ENCODE measurements at regions not wholly inside any gene's neighbourhood (a gene's known extent, or its start where the extent isn't known, plus 50 kb on each side); places are given as distances from the start of the nearest gene placed in this dataset.

GRCh38 chr11:113603277-113604059 lies 102.6 kb downstream of the TMPRSS5 start:
- H3K4me1 Mint-ChIP-seq (ENCODE audit: low read depth): no peaks in the 10 kb centered on the region
- no peak overlapping the region for H3K4me3 Mint-ChIP-seq
- DNase-seq (ENCODE audit: low spot score): no peak
- H3K9me3 Mint-ChIP-seq: peaks cover 12% of the 10 kb centered on the region
- intact Hi-C loops (cut with micrococcal nuclease): no loop called here
- H3K36me3 Mint-ChIP-seq (ENCODE audit: low read depth): no peaks in the 10 kb centered on the region
- peaks cover 23% of the 10 kb centered on the region for H3K27me3 Mint-ChIP-seq (ENCODE audit: insufficient read depth)
- no peak overlapping the region for H3K27ac Mint-ChIP-seq

DNA sequence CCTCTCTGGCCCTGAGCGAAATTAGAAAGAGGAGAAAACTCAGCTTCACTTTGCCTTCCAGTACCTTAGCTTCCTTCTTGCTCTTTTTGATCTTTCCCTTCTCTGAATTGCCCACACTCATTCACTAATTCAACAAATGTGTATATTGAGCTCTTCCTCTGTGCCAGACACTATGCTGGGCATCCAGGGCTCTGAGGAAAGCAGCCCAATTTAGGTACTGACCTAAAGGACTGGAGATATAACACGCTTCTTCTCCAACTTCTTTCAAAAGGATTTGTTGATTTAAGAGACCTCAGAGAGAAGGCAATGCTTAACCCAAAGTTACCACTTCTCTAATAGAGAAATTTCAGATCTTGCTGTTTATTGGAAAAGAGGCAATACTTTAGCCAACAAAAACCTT lies 103.6 kb downstream of the TMPRSS5 start:
- H3K27ac Mint-ChIP-seq: no peak overlapping the region
- intact Hi-C loops (cut with micrococcal nuclease): no loop called here
- H3K4me1 Mint-ChIP-seq (ENCODE audit: low read depth): no peaks in the 10 kb centered on the region
- H3K9me3 Mint-ChIP-seq: peaks cover 12% of the 10 kb centered on the region
- no peaks in the 10 kb centered on the region for H3K36me3 Mint-ChIP-seq (ENCODE audit: low read depth)
- H3K27me3 Mint-ChIP-seq (ENCODE audit: insufficient read depth): peaks cover 31% of the 10 kb centered on the region
- no peak overlapping the region for H3K4me3 Mint-ChIP-seq
- no peak for DNase-seq (ENCODE audit: low spot score)

- H3K9me3 Mint-ChIP-seq: peaks cover 5% of the 10 kb centered on the region
- H3K36me3 Mint-ChIP-seq (ENCODE audit: low read depth): no peaks in the 10 kb centered on the region
- H3K4me1 Mint-ChIP-seq (ENCODE audit: low read depth): peaks cover 20% of the 10 kb centered on the region
- no peak overlapping the region for H3K4me3 Mint-ChIP-seq
- no peak overlapping the region for H3K27ac Mint-ChIP-seq
- peaks cover 28% of the 10 kb centered on the region for H3K27me3 Mint-ChIP-seq (ENCODE audit: insufficient read depth)
- DNase-seq (ENCODE audit: low spot score): no peak
- intact Hi-C loops (cut with micrococcal nuclease): loop anchor here (10.0 kb wide), 1 partner anchor 138 kb away; no protein-coding TSS in a partner anchor
Measured at GRCh38 chr11:113596658-113597057, 109.5 kb downstream of the TMPRSS5 start.

DNA sequence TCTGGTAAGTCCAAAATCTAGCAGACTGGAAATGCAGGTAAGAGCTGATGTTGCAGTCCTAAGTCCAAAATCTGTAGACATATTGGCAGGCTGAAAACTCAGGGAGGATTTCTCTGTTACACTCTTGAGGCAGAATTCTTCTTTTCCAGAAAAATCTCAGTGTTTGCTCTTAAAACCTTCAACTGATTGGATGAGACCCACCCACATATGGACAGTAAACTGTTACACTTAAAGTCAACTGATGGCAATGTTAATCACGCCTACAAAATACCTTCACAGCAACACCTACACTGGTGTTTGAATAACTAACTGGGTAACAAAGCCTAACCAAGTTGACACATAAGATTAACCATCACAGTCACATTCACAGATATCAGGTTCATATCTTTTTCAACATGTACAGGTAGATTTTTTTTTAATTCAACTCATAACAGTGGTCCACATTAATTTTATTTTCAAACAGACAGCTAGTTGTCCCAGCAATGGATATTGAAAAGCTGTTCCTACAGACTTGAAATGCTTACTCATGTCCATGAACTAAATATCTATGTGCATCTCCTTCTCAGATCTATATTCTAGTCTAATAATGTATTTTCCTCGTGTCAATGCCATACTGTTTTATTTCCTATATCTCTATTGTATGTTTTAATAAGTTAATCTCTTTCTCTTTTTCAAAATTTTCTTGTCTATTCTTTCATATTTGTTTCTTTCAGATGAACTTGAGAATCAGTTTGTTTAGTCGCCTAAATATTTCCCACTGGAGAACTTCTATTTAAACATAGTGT lies 110.1 kb downstream of the TMPRSS5 start:
- peaks cover 5% of the 10 kb centered on the region for H3K9me3 Mint-ChIP-seq
- H3K36me3 Mint-ChIP-seq (ENCODE audit: low read depth): no peaks in the 10 kb centered on the region
- no peak overlapping the region for H3K4me3 Mint-ChIP-seq
- peaks cover 27% of the 10 kb centered on the region for H3K4me1 Mint-ChIP-seq (ENCODE audit: low read depth)
- peaks cover 26% of the 10 kb centered on the region for H3K27me3 Mint-ChIP-seq (ENCODE audit: insufficient read depth)
- H3K27ac Mint-ChIP-seq: no peak overlapping the region
- intact Hi-C loops (cut with micrococcal nuclease): loop anchor here (2.0 to 10.0 kb wide), 2 partner anchors 79 to 139 kb away; no protein-coding TSS in a partner anchor
- no peak for DNase-seq (ENCODE audit: low spot score)

- H3K27ac Mint-ChIP-seq: peak overlapping the region; percentile 73
- peaks cover 36% of the 10 kb centered on the region for H3K4me1 Mint-ChIP-seq (ENCODE audit: low read depth)
- H3K36me3 Mint-ChIP-seq (ENCODE audit: low read depth): no peaks in the 10 kb centered on the region
- H3K9me3 Mint-ChIP-seq: peaks cover 5% of the 10 kb centered on the region
- DNase-seq (ENCODE audit: low spot score): peak; percentile 16
- H3K27me3 Mint-ChIP-seq (ENCODE audit: insufficient read depth): peaks cover 22% of the 10 kb centered on the region
- intact Hi-C loops (cut with micrococcal nuclease): loop anchor here (2.0 to 10.0 kb wide), 3 partner anchors 81 to 282 kb away; partner anchors contain the start of gene TTC12
- H3K4me3 Mint-ChIP-seq: no peak overlapping the region
Measured at GRCh38 chr11:113593698-113594308, 112.3 kb downstream of the TMPRSS5 start.

- H3K36me3 Mint-ChIP-seq (ENCODE audit: low read depth): no peaks in the 10 kb centered on the region
- no peak overlapping the region for H3K27ac Mint-ChIP-seq
- H3K27me3 Mint-ChIP-seq (ENCODE audit: insufficient read depth): peaks cover 7% of the 10 kb centered on the region
- intact Hi-C loops (cut with micrococcal nuclease): loop anchor here (5.0 to 10.0 kb wide), 2 partner anchors 144 to 279 kb away; partner anchors contain the start of gene TTC12
- H3K4me3 Mint-ChIP-seq: no peak overlapping the region
- H3K9me3 Mint-ChIP-seq: no peaks in the 10 kb centered on the region
- H3K4me1 Mint-ChIP-seq (ENCODE audit: low read depth): peaks cover 56% of the 10 kb centered on the region
- no peak for DNase-seq (ENCODE audit: low spot score)
Measured at GRCh38 chr11:113591117-113591516, 115.0 kb downstream of the TMPRSS5 start.

DNA sequence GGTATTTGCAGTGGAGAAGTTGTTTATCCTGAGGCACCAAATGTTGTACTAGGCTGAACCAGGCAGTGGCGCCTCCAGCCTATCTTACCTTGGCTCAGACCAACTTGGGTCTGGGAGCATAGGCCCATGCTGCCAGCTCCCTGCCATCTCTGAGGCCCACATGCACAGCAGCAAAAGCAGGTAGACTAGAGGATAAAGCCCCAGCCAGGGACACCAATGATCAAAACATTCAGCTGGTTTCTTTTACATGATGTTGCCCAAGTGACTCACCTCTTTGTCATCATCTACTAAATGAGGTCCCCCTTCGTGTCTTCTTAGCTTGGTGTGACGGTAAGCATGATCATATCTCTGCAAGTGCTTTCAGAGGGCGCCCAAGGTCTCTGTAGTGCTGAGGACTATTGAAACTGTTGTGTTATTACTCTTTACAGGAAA lies 112.1 kb upstream of the DRD2 start:
- intact Hi-C loops (cut with micrococcal nuclease): loop anchor here (1.0 to 2.0 kb wide), 3 partner anchors 24 to 186 kb away; partner anchors contain the start of gene ZW10

DNA sequence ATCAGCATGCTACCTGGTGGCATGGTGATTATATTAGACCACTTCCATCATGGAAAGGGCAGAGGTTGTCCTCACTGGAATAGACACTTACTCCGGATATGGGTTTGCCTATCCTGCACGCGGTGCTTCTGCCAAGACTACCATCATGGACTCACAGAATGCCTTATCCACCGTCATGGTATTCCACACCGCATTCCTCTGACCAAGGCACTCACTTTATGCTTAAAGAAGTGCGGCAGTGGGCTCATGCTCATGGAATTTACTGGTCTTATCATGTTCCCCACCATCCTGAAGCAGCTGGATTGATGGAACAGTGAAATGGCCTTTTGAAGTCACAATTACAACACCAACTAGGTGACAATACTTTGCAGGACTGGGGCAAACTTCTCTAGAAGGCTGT lies 109.2 kb upstream of the DRD2 start:
- DNase-seq (ENCODE audit: low spot score): no peak
- Mint-ChIP-seq H3K36me3 (ENCODE audit: low read depth) (no peaks in the 10 kb centered on the region), H3K27me3 (ENCODE audit: insufficient read depth) (no peaks in the 10 kb centered on the region), H3K4me3 (no peak overlapping the region), H3K27ac (no peak overlapping the region), H3K9me3 (no peaks in the 10 kb centered on the region), H3K4me1 (ENCODE audit: low read depth) (peaks cover 19% of the 10 kb centered on the region)
- intact Hi-C loops (cut with micrococcal nuclease): no loop called here

More for the DNA sequence above, 112.1 kb upstream of the DRD2 start:
- Mint-ChIP-seq H3K27me3 (ENCODE audit: insufficient read depth) (no peaks in the 10 kb centered on the region), H3K4me1 (ENCODE audit: low read depth) (peaks cover 36% of the 10 kb centered on the region), H3K27ac (peak overlapping the region; percentile 56), H3K4me3 (peak overlapping the region; percentile 1), H3K36me3 (ENCODE audit: low read depth) (no peaks in the 10 kb centered on the region), H3K9me3 (no peaks in the 10 kb centered on the region)
- peak; percentile 47 for DNase-seq (ENCODE audit: low spot score)

- intact Hi-C loops (cut with micrococcal nuclease): no loop called here
- Mint-ChIP-seq H3K27me3 (ENCODE audit: insufficient read depth) (no peaks in the 10 kb centered on the region), H3K4me1 (ENCODE audit: low read depth) (peaks cover 14% of the 10 kb centered on the region), H3K4me3 (no peak overlapping the region), H3K9me3 (no peaks in the 10 kb centered on the region), H3K36me3 (ENCODE audit: low read depth) (no peaks in the 10 kb centered on the region), H3K27ac (no peak overlapping the region)
- no peak for DNase-seq (ENCODE audit: low spot score)
Measured at GRCh38 chr11:113581713-113582112, 106.5 kb upstream of the DRD2 start.

GRCh38 chr11:113579292-113579940 lies 104.2 kb upstream of the DRD2 start:
- no peak for DNase-seq (ENCODE audit: low spot score)
- H3K36me3 Mint-ChIP-seq (ENCODE audit: low read depth): peaks cover 2% of the 10 kb centered on the region
- H3K4me3 Mint-ChIP-seq: no peak overlapping the region
- H3K27ac Mint-ChIP-seq: no peak overlapping the region
- no peaks in the 10 kb centered on the region for H3K9me3 Mint-ChIP-seq
- H3K4me1 Mint-ChIP-seq (ENCODE audit: low read depth): peaks cover 10% of the 10 kb centered on the region
- intact Hi-C loops (cut with micrococcal nuclease): no loop called here
- no peaks in the 10 kb centered on the region for H3K27me3 Mint-ChIP-seq (ENCODE audit: insufficient read depth)

DNA sequence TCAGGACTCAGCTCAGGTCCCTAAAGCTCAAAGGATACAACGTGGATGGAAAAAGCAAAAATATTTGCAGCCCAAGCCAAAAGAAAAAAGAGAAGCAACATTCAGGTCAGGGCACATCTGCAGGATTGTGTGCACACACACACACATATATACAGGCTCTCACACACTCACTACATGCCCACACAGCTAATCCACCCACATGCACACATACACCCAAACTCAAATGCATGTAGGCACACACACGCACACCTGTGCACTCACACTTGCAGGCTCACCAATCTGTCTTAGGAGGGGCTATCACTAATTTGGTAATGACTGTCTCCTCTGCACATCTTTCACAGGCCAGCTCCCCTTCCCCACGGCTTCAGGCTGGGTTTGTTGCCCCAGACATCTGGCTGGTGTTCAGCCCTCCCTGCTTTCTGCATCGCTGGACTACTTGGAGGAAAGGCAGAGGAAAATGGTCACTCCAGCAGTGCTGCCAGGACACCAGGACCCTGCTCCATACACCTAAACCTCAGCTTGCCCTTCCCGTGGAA lies 103.6 kb upstream of the DRD2 start:
- intact Hi-C loops (cut with micrococcal nuclease): no loop called here
- no peak for DNase-seq (ENCODE audit: low spot score)
- no peak overlapping the region for H3K4me3 Mint-ChIP-seq
- H3K9me3 Mint-ChIP-seq: no peaks in the 10 kb centered on the region
- no peak overlapping the region for H3K27ac Mint-ChIP-seq
- H3K36me3 Mint-ChIP-seq (ENCODE audit: low read depth): peaks cover 2% of the 10 kb centered on the region
- H3K4me1 Mint-ChIP-seq (ENCODE audit: low read depth): peaks cover 10% of the 10 kb centered on the region
- no peaks in the 10 kb centered on the region for H3K27me3 Mint-ChIP-seq (ENCODE audit: insufficient read depth)

DNA sequence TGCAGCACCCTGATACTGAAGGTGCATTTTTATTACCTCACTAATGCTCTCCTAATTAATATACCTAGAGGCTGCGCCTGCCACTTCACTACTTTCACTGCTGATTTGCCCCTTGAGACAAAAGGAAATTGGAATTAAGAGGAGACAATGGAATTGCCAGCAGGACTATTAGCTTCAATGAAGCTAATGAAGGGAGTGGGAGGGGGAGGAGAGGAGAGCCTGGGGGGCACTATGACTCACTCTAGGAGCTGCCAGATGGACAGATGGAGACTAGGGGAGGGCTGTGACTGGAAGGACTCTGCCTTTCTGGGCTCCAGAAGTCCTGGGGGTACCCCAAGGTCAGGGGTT lies 102.8 kb upstream of the DRD2 start:
- Mint-ChIP-seq H3K4me1 (ENCODE audit: low read depth) (peaks cover 10% of the 10 kb centered on the region), H3K27ac (no peak overlapping the region), H3K9me3 (no peaks in the 10 kb centered on the region), H3K27me3 (ENCODE audit: insufficient read depth) (no peaks in the 10 kb centered on the region), H3K36me3 (ENCODE audit: low read depth) (peaks cover 2% of the 10 kb centered on the region), H3K4me3 (no peak overlapping the region)
- intact Hi-C loops (cut with micrococcal nuclease): no loop called here
- no peak for DNase-seq (ENCODE audit: low spot score)

All from activated T-helper 1 cell treated with anti-CD3 and anti-CD28 coated beads, Interleukin-12 subunit alpha, Interleukin-12 subunit beta, Interleukin-2, Interleukin-4 antibody, amounts not matched to agents 30 ng/mL and 10 ng/mL and 1 ng/mL, durations not matched to agents 14 hours and 24 hours and 36 hours (primary cell).